GM18517 (cell line): ENCODE measurements at regions not wholly inside any gene's neighbourhood (a gene's known extent, or its start where the extent isn't known, plus 50 kb on each side); places are given as distances from the start of the nearest gene placed in this dataset.
"Not testable (repeated sequence)": the region's sequence is repeated elsewhere in the genome, so short reads cannot be mapped to it uniquely, and the experiment has no call there.

ENCODE experiments used
- ATAC-seq: cut with Tn5 transposase; IDR thresholded peaks from one replicate; pipeline ENCODE4 v1.9.1; 2021; ENCODE audit warnings: mild to moderate bottlenecking, moderate library complexity; ENCODE audit not compliant: unreplicated experiment

DNA sequence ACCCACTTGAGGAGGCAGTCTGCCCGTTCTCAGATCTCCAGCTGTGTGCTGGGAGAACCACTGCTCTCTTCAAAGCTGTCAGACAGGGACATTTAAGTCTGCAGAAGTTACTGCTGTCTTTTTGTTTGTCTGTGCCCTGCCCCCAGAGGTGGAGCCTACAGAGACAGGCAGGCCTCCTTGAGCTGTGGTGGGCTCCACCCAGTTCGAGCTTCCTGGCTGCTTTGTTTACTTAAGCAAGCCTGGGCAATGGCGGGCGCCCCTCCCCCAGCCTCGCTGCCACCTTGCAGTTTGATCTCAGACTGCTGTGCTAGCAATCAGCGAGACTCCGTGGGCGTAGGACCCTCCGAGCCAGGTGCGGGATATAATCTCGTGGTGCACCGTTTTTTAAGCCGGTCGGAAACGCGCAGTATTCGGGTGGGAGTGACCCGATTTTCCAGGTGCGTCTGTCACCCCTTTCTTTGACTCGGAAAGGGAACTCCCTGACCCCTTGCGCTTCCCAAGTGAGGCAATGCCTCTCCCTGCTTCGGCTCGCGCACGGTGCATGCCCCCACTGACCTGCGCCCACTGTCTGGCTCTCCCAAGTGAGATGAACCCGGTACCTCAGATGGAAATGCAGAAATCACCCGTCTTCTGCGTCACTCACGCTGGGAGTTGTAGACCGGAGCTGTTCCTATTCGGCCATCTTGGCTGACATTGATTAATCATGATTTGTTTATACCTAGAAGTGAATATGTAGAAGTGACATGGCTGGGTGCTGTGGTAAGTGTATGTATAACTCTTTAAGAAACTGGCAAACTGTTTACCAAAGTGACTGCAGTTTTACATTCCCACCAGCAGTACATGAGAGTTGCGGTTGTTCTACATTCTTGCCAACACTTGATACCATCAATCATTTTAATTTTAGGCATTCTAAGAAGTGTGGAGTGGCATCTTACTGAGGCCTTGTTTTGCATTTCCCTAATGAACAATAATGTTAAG is 465.9 kb upstream of the MAP3K7 start:
- ATAC-seq: not testable (repeated sequence)

DNA sequence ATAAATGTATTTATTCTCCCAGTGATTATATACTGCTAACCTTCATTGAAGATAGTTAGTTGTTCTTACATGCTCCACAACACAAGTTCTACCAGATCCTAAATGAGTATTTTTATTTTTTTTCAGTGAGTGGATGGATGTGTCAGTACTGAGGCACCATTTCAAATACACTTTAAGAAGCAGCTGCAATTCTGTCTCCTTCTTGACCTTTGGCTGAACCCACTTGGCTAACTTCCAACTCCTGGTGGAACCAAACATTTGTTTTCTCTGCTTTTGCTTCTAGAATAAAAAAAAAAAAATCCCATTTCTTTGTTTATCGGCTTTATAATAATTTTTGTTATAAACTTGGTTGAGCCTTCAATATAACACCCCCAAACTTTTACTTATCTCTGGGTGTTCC is 458.3 kb upstream of the MAP3K7 start:
- no peak for ATAC-seq

DNA sequence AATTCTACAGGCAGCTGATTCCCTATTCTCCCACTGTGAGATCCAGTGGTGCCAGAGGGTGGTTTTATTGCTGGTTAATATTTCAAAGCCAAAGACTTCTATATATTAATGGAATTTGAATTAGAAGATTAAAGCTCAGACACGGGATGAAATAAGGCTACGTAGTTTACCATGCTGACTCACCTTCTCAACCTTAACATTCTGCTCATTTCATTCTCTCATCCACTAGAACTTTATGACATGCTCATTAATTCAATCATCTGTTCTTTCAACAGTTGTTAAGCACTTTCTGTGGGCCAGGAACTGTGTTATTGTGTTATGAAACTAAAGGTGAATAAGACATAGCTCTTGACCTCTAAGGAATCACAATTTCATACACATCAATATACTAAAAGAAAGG is 456.9 kb upstream of the MAP3K7 start:
- no peak for ATAC-seq

DNA sequence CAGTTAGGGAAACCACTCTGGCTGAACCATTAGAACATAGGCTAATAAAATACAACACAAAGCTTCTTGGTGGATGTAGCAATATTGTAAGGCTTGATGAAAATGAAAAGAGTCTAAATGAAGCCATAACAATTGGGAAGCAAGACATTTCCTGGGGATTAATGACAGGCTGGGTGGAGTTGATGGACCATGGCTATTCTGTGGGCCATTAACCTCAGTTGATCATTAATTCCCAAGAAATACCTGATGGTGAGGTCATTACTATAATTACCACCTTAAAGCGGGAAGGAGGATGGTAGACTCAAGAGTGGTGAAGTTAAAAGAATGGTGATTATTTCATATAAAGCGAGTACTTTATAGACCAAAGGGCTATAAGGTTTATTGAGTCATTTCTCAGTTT is 455.8 kb upstream of the MAP3K7 start:
- no peak for ATAC-seq

DNA sequence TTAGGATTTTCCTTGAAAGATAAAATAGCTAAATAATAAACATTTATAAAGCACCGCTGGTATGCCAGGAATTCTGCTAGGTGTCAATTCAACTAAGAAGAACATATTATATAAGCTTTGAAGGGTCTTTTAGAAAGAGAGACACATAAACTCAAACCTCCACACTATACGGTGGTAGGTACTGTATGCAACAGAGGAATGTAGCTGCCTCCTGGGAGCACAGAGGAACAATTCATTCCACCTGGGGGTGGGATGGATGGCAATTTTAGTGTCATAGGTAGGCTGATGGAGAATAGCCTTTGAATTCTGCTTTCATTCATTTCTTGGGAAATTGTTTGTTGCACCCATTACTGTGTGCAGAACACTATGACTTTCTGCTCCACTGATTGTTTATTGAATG is 447.1 kb upstream of the MAP3K7 start:
- no peak for ATAC-seq

DNA sequence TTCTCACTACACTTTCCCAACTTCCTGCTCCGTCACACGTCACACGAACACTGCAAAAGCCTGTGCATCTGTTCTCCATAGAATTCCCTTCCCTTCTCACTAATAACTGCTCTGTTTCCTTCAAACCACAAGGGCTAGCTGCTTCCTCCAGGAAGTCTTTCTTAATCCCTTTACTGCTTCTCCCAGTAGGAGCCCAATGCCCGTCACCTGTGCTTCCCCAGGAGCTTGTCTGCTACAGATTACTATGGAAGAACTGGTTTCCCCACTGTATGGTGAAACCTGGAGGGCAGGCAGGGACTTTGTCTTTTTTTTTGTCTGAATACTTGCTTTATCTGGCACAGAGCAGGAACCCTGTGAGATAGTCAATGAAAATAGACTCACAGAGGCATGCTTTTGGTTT is 444.7 kb upstream of the MAP3K7 start:
- ATAC-seq: no peak

DNA sequence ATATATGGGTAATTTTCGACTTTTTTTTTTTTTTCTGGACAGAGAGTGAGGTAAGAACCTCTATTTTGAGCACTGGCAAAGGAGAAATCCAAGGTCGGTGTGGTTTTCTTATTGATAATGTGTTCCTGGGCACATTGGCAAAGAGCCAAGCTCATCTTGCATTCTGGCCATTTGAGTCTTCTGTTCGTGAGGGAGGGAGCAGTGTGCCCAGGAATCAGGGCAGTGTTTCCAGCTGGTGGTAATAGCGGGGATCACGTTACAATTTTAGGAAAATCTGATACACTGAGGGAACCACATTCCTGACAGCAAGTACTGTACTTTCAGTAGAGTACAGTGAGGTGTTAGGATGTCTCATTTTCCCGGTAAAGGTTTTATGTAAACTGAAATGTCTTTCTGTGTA is 442.3 kb upstream of the MAP3K7 start:
- ATAC-seq: no peak

DNA sequence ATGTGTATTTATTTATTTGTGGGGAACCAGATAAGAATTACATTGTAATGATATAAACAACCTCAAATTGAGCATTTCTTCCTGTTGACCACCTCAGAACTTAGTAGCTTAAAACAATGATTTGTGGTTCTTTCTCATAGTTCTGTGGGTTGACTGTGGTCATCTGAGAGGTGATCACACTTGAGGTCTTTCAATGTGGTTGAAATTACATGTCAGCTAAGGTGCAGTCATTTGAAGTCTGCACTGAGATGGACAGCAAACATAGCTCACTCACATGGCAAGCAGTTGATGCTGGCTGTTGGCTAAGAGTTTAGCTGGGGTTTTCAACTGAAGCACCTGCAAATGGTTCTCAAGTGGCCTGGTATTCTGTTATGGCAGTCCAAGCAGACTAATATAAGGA is 436.7 kb upstream of the MAP3K7 start:
- ATAC-seq: no peak

DNA sequence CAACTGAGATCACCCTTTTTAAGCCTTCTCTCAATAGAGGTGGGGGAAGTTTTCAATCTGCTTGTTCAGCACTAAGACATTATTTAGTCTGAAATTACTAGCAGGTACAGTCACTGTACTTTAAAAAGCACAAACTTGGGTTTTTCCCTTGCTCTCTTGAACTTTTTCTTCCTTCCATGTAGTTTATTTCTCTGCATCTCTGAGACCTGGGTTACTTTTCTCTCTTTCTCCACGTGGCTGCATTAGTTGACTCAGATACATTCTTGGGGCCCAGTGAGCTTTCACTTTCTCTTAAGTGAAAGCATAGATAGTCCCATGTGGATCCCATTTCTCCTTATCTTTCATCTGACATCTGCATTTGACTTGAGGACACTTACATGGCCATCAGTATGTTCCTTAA is 433.9 kb upstream of the MAP3K7 start:
- ATAC-seq: peak; percentile 63

DNA sequence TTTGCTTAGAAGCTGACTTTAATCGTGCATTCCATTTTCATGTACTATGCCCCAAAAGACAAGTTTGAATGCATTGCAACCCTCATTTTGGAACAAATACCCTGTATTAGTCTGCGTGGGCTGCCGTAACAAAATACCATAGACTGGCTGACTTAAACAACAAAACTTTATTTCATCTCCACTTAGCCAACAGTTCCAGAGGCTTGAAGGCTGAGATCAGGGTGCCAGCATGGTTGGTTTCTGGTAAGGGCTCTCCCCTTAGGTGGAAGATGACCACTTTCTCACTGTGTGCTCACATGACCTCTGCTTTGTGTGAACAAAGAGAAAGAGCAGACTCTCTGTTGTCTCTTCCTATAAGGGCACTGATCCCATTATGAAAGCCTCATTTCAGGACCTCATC is 431.7 kb upstream of the MAP3K7 start:
- ATAC-seq: no peak

DNA sequence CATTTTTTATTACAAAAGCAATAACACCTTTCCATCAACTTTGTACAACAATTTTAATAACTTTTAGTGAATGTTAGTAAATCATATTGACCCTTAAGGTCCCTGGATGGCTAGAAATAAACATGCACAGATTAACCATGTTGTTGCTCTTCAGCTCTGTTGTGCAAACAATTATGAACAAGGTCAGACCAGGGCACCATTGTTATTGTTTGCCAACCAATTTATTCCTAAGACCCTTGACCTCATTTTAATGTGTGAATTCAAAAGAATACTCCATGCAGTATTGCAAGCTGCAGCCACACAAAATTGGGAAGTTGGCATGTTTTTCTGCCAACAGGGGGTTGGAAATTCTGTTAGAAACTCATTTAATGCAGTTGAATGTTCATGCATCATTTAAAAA is 426.6 kb upstream of the MAP3K7 start:
- no peak for ATAC-seq

DNA sequence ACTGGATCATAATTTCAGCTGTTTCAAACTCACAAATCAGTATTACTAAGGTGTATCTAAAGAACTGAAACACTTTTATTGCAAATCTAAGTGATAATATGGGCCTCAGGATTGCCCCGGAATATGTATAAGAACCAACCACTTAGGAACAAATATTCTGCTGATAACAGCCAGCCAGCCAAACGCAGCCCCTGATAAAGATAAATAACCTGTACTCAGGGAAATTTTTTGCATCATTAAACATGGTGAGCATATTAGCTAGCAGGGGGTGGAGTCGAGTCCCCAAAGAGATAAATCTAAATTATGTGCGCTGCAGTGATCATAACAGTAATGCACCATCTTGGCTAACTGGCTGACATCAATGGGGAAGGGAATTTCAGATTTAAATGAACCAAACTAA is 410.2 kb upstream of the MAP3K7 start:
- ATAC-seq: no peak

DNA sequence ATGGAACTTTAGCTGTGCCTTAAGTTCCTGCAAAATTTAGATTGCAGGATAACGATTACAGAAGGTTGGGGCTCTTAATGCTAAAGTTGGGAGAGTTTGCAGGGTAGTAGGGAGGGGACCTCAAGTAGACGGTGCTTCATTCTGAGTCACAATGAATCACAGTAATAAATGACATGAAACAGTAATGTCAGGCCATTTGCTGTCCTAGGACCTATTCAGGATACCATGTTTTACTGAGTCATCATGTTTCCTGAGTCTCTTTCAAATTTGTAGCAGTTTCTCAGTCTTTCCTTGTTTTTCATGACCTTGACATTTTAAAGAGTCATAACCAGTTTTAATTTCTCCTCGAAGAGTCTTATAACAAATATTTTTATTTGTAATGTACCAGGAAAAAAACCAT is 406.9 kb upstream of the MAP3K7 start:
- no peak for ATAC-seq

DNA sequence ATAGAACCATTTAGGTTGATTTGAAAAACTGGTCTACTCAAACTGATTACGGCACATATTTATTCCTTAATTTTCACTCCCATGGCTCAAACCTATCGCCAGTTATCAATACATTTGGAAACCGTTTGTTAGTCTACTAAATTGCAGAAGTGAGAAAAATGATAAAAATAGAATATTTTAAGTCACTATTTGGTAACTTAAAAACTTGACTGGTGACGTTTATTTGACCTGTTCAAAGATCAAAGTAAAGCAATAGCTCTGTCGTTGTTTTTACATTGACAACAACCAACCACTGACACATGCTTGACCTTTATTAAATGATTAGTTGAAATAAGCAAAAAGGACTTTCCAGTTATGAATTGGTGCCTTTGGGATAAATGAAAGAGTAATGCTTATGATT is 402.9 kb upstream of the MAP3K7 start:
- peak; percentile 50 for ATAC-seq

DNA sequence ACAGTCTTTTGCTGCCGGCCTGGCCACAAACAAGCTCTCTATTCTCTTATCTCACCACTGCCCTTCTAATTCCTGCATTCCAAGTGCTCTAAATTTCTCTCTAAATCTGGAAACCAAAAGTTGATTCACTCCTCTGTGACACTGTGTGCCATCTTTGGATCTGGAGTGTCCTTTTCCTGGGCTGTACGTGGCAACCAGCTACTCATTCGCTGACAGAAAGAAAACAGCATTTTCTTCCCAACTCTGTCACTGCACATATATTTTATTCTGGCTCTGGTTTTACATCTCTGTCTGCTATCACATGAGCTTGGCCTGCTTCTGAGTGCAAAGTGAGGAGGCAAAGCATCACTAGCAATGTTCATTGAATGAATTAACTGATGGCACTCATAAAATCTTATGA is 397.2 kb upstream of the MAP3K7 start:
- no peak for ATAC-seq

DNA sequence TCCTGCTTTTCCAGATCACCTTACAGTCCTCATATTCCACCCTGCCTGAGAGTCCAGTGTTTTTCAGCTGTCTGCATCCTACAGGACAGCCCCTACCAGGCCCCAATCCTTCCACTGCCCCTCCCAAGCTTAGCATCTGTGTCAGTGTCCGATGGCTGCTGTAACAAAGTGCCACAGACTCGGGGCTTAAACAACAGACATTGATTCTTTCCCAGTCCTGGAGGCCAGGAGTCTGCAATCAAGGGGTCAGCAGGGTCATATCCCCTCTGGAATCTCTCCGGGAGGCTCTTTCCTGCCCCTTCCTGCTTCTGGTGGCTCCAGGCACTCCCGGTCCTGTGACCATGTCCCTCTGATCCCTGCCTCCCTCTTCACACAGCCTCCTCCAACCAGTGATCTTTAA is 396.6 kb upstream of the MAP3K7 start:
- ATAC-seq: no peak

DNA sequence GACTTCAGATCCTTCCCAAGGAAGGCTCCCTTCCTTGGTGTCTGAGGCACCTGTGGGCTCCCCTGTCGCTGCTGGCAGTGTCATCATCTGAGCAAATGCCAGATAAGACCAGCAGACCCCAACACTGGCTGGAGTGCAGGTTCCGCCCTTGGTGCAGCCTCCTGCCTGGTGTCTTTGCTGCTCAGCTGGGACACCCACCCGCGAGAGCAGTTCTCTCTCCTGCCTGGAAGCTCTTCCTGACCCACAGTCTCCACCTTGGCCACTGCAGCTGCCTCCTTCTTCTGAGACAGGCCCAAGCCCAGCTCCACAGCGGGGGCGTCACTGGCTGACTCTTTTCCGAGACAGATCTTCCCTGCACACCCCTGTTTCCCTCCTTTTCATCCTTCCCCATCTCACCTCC is 395.7 kb upstream of the MAP3K7 start:
- no peak for ATAC-seq

DNA sequence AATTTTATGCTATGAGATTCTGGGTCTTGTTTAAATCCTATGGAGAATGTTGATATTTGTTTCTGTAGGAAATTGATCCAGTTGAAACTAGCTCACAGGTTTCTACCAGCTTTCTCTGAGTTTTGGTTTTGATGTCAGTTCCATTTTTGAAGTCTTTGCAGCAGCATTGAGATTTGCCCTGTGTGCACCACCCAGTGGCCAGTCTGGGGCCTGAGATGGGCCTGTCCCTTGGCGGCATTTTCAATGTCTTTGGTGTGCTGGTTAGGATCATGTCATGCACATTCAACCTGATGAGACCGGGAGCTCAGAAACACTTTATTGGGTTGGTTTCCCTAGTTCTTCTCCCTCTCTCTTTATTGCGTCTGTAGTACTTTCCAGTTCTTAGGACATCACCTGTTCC is 395.2 kb upstream of the MAP3K7 start:
- no peak for ATAC-seq

DNA sequence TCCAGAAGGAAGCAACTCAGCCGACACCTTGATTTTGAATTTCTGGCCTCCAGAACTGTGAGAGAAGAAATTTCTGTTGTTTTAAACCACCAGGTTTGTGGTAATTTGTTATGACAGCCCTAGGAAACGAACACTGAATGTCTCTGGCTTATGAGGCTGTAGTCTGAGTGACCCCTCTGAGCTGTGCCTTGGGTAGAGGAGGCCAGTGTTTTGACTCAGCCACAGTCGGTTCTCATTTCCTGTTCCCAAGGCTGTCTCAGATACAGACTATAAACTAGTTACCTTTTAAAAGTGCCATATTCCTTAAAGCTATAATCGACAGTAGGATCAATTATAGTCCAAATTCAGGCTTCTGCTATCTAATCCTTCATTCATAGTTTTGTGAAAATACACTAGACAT is 391.2 kb upstream of the MAP3K7 start:
- ATAC-seq: peak; percentile 48

DNA sequence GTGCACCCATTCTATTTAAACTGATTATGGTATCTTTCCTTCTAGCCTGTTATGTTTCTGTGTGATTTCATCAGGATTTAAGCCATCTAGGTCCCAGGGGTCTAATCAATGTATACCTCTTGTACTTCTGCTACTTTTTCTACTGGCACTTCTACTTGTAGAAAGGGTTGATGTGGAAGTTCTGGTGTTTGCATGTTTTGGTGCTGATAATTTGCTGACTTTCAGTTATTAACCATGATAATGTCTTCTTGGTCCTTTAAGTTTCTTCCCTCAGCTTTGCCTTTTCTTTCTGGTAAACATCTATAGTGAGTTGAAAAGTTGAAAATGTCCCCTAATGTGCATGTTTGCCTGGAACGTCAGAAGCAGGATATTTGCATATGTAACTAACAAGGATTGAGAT is 390.6 kb upstream of the MAP3K7 start:
- no peak for ATAC-seq

DNA sequence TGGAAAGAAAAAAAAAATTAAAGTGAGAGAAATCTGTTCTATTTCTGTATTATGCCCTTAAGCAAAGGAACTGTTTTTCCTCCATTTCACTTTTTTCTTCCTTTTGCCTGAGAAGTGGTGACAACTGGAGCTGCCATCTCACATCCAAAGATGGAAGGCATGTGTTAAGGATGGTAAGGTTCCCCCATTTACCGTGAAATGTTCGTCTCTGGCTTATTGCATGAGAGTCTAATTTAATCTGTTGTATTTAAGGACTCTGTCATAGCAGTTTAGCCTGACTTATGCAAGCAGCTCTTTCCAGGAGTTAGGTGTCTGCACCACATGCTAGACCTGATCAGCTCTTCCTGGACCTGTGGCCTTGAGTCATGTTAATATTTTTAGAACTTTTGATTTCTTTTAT is 389.5 kb upstream of the MAP3K7 start:
- no peak for ATAC-seq

DNA sequence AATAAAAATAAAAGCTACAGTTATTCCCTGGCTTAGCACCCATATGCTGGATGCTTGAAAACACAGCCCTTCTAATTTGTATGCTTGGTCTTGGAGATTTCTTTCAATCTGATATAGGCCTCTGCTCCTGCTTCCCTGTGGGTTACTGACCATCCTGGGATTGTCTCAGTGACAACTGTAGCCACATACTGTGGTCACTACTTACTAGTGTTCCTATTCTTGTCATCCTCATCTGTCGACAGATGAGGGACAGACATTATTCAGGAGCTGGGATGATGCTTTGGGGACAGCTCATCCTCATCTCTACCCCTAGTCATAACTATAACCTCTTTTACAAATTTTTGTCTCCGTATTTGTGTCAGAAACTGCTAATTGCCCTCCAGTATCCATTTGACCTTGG is 388.9 kb upstream of the MAP3K7 start:
- ATAC-seq: no peak

DNA sequence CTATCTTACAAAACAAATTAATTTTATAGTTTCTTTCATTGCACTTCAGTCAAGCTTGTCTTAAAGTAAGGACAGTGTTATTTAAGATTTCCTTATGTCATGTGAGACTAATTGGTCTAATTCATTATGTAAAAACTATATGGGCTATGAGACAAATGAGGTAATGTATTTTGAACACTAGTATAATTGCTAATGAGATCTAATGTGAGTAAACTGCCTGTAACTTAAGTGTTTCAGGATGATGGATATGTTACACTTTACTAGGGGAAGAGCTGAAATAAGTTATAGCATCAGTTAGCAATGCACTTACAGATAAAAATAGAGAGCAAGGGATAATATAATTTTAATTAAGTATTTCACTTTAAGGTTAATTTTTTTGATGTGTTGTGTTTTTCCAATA is 386.3 kb upstream of the MAP3K7 start:
- no peak for ATAC-seq
